ENCODE measurements at regions not wholly inside any gene's neighbourhood (a gene's known extent, or its start where the extent isn't known, plus 50 kb on each side); places are given as distances from the start of the nearest gene placed in this dataset.

- no peak for DNase-seq (ENCODE audit: low read depth)
Observed at GRCh38 chr5:54769746-54770145, 215.6 kb downstream of the ESM1 start.

- no peak for DNase-seq (ENCODE audit: low read depth)
Observed at GRCh38 chr5:54769072-54769471, 216.3 kb downstream of the ESM1 start.

GRCh38 chr5:54766748-54767147 lies 218.6 kb downstream of the ESM1 start:
- DNase-seq (ENCODE audit: low read depth) = no peak

GRCh38 chr5:54765165-54766028 lies 220.0 kb downstream of the ESM1 start:
- no peak for DNase-seq (ENCODE audit: low read depth)

GRCh38 chr5:54764102-54765090 lies 221.0 kb downstream of the ESM1 start:
- no peak for DNase-seq (ENCODE audit: low read depth)

GRCh38 chr5:54761213-54761701 lies 224.1 kb downstream of the ESM1 start:
- DNase-seq (ENCODE audit: low read depth) = no peak

GRCh38 chr5:54760182-54760935 lies 225.0 kb downstream of the ESM1 start:
- DNase-seq (ENCODE audit: low read depth) = no peak

GRCh38 chr5:54758038-54758437 lies 227.4 kb downstream of the ESM1 start:
- no peak for DNase-seq (ENCODE audit: low read depth)

GRCh38 chr5:54757541-54757940 lies 227.9 kb downstream of the ESM1 start:
- DNase-seq (ENCODE audit: low read depth) = no peak

GRCh38 chr5:54756796-54757402 lies 228.5 kb downstream of the ESM1 start:
- DNase-seq (ENCODE audit: low read depth) = no peak

GRCh38 chr5:54756301-54756700 lies 229.1 kb downstream of the ESM1 start:
- no peak for DNase-seq (ENCODE audit: low read depth)

- DNase-seq (ENCODE audit: low read depth) = no peak
Observed at GRCh38 chr5:54754878-54755277, 230.5 kb downstream of the ESM1 start.

GRCh38 chr5:54754420-54754819 lies 231.0 kb downstream of the ESM1 start:
- no peak for DNase-seq (ENCODE audit: low read depth)

- no peak for DNase-seq (ENCODE audit: low read depth)
Observed at GRCh38 chr5:54753753-54754152, 231.6 kb downstream of the ESM1 start.

GRCh38 chr5:54753034-54753433 lies 232.4 kb downstream of the ESM1 start:
- no peak for DNase-seq (ENCODE audit: low read depth)

GRCh38 chr5:54748527-54748926 lies 231.0 kb downstream of the SNX18 start:
- no peak for DNase-seq (ENCODE audit: low read depth)

GRCh38 chr5:54746777-54747398 lies 229.3 kb downstream of the SNX18 start:
- DNase-seq (ENCODE audit: low read depth) = no peak

- DNase-seq (ENCODE audit: low read depth) = no peak
Observed at GRCh38 chr5:54746346-54746745, 228.8 kb downstream of the SNX18 start.

- no peak for DNase-seq (ENCODE audit: low read depth)
Observed at GRCh38 chr5:54745599-54745998, 228.0 kb downstream of the SNX18 start.

GRCh38 chr5:54743997-54744788 lies 226.6 kb downstream of the SNX18 start:
- peak; percentile 13 for DNase-seq (ENCODE audit: low read depth)

Measured in activated T-helper 9 cell treated with anti-CD3 and anti-CD28 coated beads, Interleukin-2, amount 50 U/mL, for 16 hours (primary cell).